ENCODE measurements at regions not wholly inside any gene's neighbourhood (a gene's known extent, or its start where the extent isn't known, plus 50 kb on each side); places are given as distances from the start of the nearest gene placed in this dataset.
A peak's percentile ranks its signal among the peaks of the same experiment; 100 is the strongest.

GRCh38 chr4:38230821-38231563 is 270.8 kb downstream of the PTTG2 start:
- no peak for TF ChIP-seq CTCF (IDR thresholded peaks at IDR 0.05; ENCODE audit: insufficient read depth, low read length, severe bottlenecking)
- H3K4me3 ChIP-seq (ENCODE audit: low read depth, low read length): no peak overlapping the region
- no peaks in the 10 kb centered on the region for H3K36me3 ChIP-seq (ENCODE audit: control insufficient read depth, insufficient read depth, low read length)
- H3K27me3 ChIP-seq (ENCODE audit: control insufficient read depth, insufficient read depth, low read length): no peaks in the 10 kb centered on the region
- DNase-seq (ENCODE audit: low read depth) (no peak), FAIRE-seq (no peak)

GRCh38 chr4:38231626-38232025 is 271.4 kb downstream of the PTTG2 start:
- Histone ChIP-seq H3K27me3 (ENCODE audit: control insufficient read depth, insufficient read depth, low read length) (no peaks in the 10 kb centered on the region), H3K4me3 (ENCODE audit: low read depth, low read length) (no peak overlapping the region), H3K36me3 (ENCODE audit: control insufficient read depth, insufficient read depth, low read length) (no peaks in the 10 kb centered on the region)
- peak; percentile 11 for DNase-seq (ENCODE audit: low read depth)
- no peak for FAIRE-seq
- no peak for TF ChIP-seq CTCF (IDR thresholded peaks at IDR 0.05; ENCODE audit: insufficient read depth, low read length, severe bottlenecking)

- H3K36me3 ChIP-seq (ENCODE audit: control insufficient read depth, insufficient read depth, low read length): no peaks in the 10 kb centered on the region
- no peak for FAIRE-seq
- no peak for TF ChIP-seq CTCF (IDR thresholded peaks at IDR 0.05; ENCODE audit: insufficient read depth, low read length, severe bottlenecking)
Observed at GRCh38 chr4:38232741-38233140, 272.5 kb downstream of the PTTG2 start.

GRCh38 chr4:38233727-38234480 is 273.7 kb downstream of the PTTG2 start:
- DNase-seq (ENCODE audit: low read depth) (no peak), FAIRE-seq (no peak)
- no peak for TF ChIP-seq CTCF (IDR thresholded peaks at IDR 0.05; ENCODE audit: insufficient read depth, low read length, severe bottlenecking)
- H3K36me3 ChIP-seq (ENCODE audit: control insufficient read depth, insufficient read depth, low read length): no peaks in the 10 kb centered on the region
- H3K27me3 ChIP-seq (ENCODE audit: control insufficient read depth, insufficient read depth, low read length): no peaks in the 10 kb centered on the region
- no peak overlapping the region for H3K4me3 ChIP-seq (ENCODE audit: low read depth, low read length)

More at GRCh38 chr4:38232741-38233140, 272.5 kb downstream of the PTTG2 start:
- Histone ChIP-seq H3K4me3 (ENCODE audit: low read depth, low read length) (no peak overlapping the region), H3K27me3 (ENCODE audit: control insufficient read depth, insufficient read depth, low read length) (no peaks in the 10 kb centered on the region)
- no peak for DNase-seq (ENCODE audit: low read depth)

- FAIRE-seq (no peak), DNase-seq (ENCODE audit: low read depth) (no peak)
- Histone ChIP-seq H3K27me3 (ENCODE audit: control insufficient read depth, insufficient read depth, low read length) (no peaks in the 10 kb centered on the region), H3K4me3 (ENCODE audit: low read depth, low read length) (no peak overlapping the region), H3K36me3 (ENCODE audit: control insufficient read depth, insufficient read depth, low read length) (no peaks in the 10 kb centered on the region)
- TF ChIP-seq CTCF (IDR thresholded peaks at IDR 0.05; ENCODE audit: insufficient read depth, low read length, severe bottlenecking): no peak
Observed at GRCh38 chr4:38235354-38235753, 275.2 kb downstream of the PTTG2 start.
